ENCODE measurements at regions not wholly inside any gene's neighbourhood (a gene's known extent, or its start where the extent isn't known, plus 50 kb on each side); places are given as distances from the start of the nearest gene placed in this dataset.

GRCh38 chr15:70503073-70503745, 260.1 kb downstream of the UACA start:
- peak; percentile 4; the same call in 1 of the 2 replicates for TF ChIP-seq USF2 (IDR thresholded peaks at IDR 0.05; ENCODE audit: borderline replicate concordance, low read depth, low read length)
- TF ChIP-seq POLR2A (IDR thresholded peaks at IDR 0.05; ENCODE audit: low read depth, low read length): no peak
- no peak for TF ChIP-seq FOXM1 (IDR thresholded peaks at IDR 0.05; ENCODE audit: low read depth, low read length)
- TF ChIP-seq SREBF1 (IDR thresholded peaks at IDR 0.05; ENCODE audit: low read length): no peak
